Dedifferentiated amniotic fluid mesenchymal stem cell (primary cell): ENCODE measurements at regions not wholly inside any gene's neighbourhood (a gene's known extent, or its start where the extent isn't known, plus 50 kb on each side); places are given as distances from the start of the nearest gene placed in this dataset.
"Not testable (repeated sequence)": the region's sequence is repeated elsewhere in the genome, so short reads cannot be mapped to it uniquely, and the experiment has no call there.

ENCODE experiments used
- DNase-seq: peaks from one replicate; pipeline ENCODE4 v3.0.0-alpha.2; 2016; ENCODE audit errors: extremely low spot score

GRCh38 chr13:98075048-98075447 lies 67.8 kb upstream of the FARP1 start:
- no peak for DNase-seq

- not testable (repeated sequence) for DNase-seq
Observed at GRCh38 chr13:98076309-98076708, 66.6 kb upstream of the FARP1 start.

DNA sequence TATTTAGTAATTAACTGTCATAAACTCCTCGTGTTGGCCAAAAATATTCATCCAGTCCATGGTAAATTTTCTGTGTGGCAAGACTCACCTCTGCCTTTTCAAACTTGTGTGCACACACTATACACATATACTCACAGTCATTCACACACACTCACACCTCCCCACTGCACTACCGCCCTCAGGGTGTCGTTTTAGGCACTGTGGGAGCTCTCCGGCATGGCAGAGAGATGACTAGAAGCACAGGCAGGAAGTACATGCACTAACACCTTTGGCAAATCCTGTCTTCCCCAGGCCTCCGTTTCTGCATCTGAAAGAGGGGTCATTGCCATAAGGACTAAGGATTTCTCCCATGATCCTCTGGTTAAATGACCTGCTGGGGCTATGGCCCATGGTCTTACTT lies 62.6 kb upstream of the FARP1 start:
- DNase-seq, result no peak

DNA sequence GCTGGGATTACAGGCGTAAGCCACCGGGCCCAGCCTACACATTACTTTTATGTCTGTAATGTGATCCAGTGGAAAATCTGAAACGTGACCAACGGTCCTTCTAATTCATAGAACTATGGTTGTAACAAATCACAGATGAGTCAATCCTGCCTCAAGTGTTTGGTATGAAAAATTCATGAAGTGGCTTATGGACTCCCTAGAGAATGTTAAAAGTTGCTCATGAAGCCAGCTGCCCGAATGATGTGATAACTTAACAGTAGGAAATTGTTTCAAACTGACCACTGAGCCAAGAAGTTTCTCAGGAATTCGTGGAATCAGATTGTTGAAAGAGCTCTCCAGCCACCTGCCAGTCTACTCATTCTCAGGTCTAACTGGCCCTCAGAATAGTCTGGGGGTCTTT lies 59.4 kb upstream of the FARP1 start:
- peak; percentile 91 for DNase-seq

- no peak for DNase-seq
Observed at GRCh38 chr13:98083936-98084335, 59.0 kb upstream of the FARP1 start.

- DNase-seq, result peak; percentile 20
Observed at GRCh38 chr13:98089246-98089645, 53.6 kb upstream of the FARP1 start.

GRCh38 chr13:98092888-98093287 lies 50.0 kb upstream of the FARP1 start:
- DNase-seq, result no peak
